ENCODE measurements at regions not wholly inside any gene's neighbourhood (a gene's known extent, or its start where the extent isn't known, plus 50 kb on each side); places are given as distances from the start of the nearest gene placed in this dataset.

- DNase-seq, result no peak
- H3K9me3 ChIP-seq (ENCODE audit: control insufficient read depth, low read depth, low read length), result no peaks in the 10 kb centered on the region
- no peak overlapping the region for H2BK120ac ChIP-seq (ENCODE audit: low read depth, low read length, poor library complexity, severe bottlenecking)
- no peaks in the 10 kb centered on the region for H3K23me2 ChIP-seq (ENCODE audit: insufficient read length, low read depth, low read length, poor library complexity, severe bottlenecking)
- H4K91ac ChIP-seq (ENCODE audit: insufficient read length, low read depth, low read length), result no peak overlapping the region
- H2BK12ac ChIP-seq (ENCODE audit: insufficient read length, low read depth, low read length), result no peak overlapping the region
- no peak overlapping the region for H3K23ac ChIP-seq (ENCODE audit: insufficient read length, low read depth, low read length)
- Mint-ChIP-seq H3K27ac (no peak overlapping the region), H3K36me3 (ENCODE audit: insufficient read depth in 1 of 3, low read depth in 3 of 3) (no peaks in the 10 kb centered on the region), H3K9me3 (no peaks in the 10 kb centered on the region), H3K4me3 (no peak overlapping the region), H3K4me1 (peaks cover 0 to 3% of the 10 kb centered on the region in 2 experiments; a peak in 1 of 4 replicates), H3K27me3 (ENCODE audit: low read depth) (no peaks in the 10 kb centered on the region)
- H3K4me1 ChIP-seq (ENCODE audit: insufficient read depth, low read length), result no peaks in the 10 kb centered on the region
- no peak overlapping the region for H3K56ac ChIP-seq (ENCODE audit: insufficient read length, low read depth, low read length)
- no peak overlapping the region for H3K4me2 ChIP-seq (ENCODE audit: insufficient read depth, insufficient read length, low read length)
- no peak overlapping the region for H3T11ph ChIP-seq (ENCODE audit: low read length)
- no peak overlapping the region for H3K9ac ChIP-seq (ENCODE audit: extremely low read depth, insufficient read length, low read length)
- TF ChIP-seq CTCF (conservative IDR thresholded peaks at IDR 0.05), result no peak
- no CpG with 5 or more reads among the region's 1 CpG for WGBS (ENCODE audit: extremely low coverage, insufficient read length, low lambda C conversion rate)
- no peak overlapping the region for H2BK5ac ChIP-seq (ENCODE audit: insufficient read length, low read length)
- H2BK15ac ChIP-seq (ENCODE audit: low read depth, low read length), result no peak overlapping the region
- H3K79me2 ChIP-seq (ENCODE audit: insufficient read depth, low read length), result no peaks in the 10 kb centered on the region
- H2AFZ ChIP-seq (ENCODE audit: low read length), result no peak overlapping the region
- no peak overlapping the region for H3K4ac ChIP-seq (ENCODE audit: low read depth, low read length)
- H2AK5ac ChIP-seq (ENCODE audit: insufficient read length, low read length), result no peak overlapping the region
- no peak overlapping the region for H3K18ac ChIP-seq (ENCODE audit: insufficient read length, low read depth, low read length)
- no peak overlapping the region for H4K5ac ChIP-seq (ENCODE audit: insufficient read length, low read depth, low read length)
- H2BK20ac ChIP-seq (ENCODE audit: low read depth, low read length, poor library complexity, severe bottlenecking), result no peak overlapping the region
- H3K27me3 ChIP-seq (ENCODE audit: insufficient read depth, low read length), result no peaks in the 10 kb centered on the region
- H4K20me1 ChIP-seq (ENCODE audit: control insufficient read depth, insufficient read depth, insufficient read length), result no peaks in the 10 kb centered on the region
- no peak overlapping the region for H4K8ac ChIP-seq (replicated peaks; ENCODE audit: insufficient read length, low read depth, low read length)
- H3K27ac ChIP-seq (ENCODE audit: insufficient read length, low read depth, low read length), result no peak overlapping the region
- no peak overlapping the region for H3K14ac ChIP-seq (ENCODE audit: insufficient read depth, low read length)
- H3K79me1 ChIP-seq (ENCODE audit: insufficient read depth, low read depth, low read length, poor library complexity, severe bottlenecking), result no peaks in the 10 kb centered on the region
Observed at GRCh38 chr5:104904561-104904960, 1342.0 kb upstream of the NUDT12 start.
